Lower lobe of right lung (tissue), 2 donors: ENCODE measurements at regions not wholly inside any gene's neighbourhood (a gene's known extent, or its start where the extent isn't known, plus 50 kb on each side); places are given as distances from the start of the nearest gene placed in this dataset.
A peak's percentile ranks its signal among the peaks of the same experiment; 100 is the strongest.

Experiments
- ATAC-seq, 2 donors: fragments of 200-7000 bp; cut with Tn5 transposase; one replicate each; pipeline ENCODE4 v1.9.1; 2020 to 2022; ENCODE audit warnings: mild to moderate bottlenecking in 2 of 2, moderate library complexity in 2 of 2
- DNase-seq: peaks from one replicate; pipeline ENCODE4 v3.0.0-alpha.2; 2020
- H3K27ac ChIP-seq: fragments of 200-600 bp; one replicate; pipeline ENCODE4 v1.8.0; 2022
- H3K27me3 ChIP-seq: fragments of 200-600 bp; one replicate; pipeline ENCODE4 v1.8.0; 2022; ENCODE audit warnings: low read depth
- H3K36me3 ChIP-seq: fragments of 200-600 bp; one replicate; pipeline ENCODE4 v1.8.0; 2022; ENCODE audit warnings: mild to moderate bottlenecking
- H3K4me1 ChIP-seq: fragments of 200-600 bp; one replicate; pipeline ENCODE4 v1.8.0; 2022
- H3K4me3 ChIP-seq: fragments of 200-600 bp; one replicate; pipeline ENCODE4 v1.8.0; 2022; ENCODE audit warnings: mild to moderate bottlenecking
- H3K9me3 ChIP-seq: fragments of 200-600 bp; one replicate; pipeline ENCODE4 v1.8.0; 2022
- CTCF ChIP-seq: fragments of 200-600 bp; IDR thresholded peaks from one replicate; pipeline ENCODE4 v1.8.0; 2022; ENCODE audit warnings: antibody characterized with exemption, mild to moderate bottlenecking
- intact Hi-C: fragments of 100-400 bp; cut with DNase I; formaldehyde crosslinking; loops from one replicate; pipeline ENCODE4 v1.11.0; 2022
- donor health status: DM: no; HTN: yes; CAD: no; lungs with severe emphysema.

DNA sequence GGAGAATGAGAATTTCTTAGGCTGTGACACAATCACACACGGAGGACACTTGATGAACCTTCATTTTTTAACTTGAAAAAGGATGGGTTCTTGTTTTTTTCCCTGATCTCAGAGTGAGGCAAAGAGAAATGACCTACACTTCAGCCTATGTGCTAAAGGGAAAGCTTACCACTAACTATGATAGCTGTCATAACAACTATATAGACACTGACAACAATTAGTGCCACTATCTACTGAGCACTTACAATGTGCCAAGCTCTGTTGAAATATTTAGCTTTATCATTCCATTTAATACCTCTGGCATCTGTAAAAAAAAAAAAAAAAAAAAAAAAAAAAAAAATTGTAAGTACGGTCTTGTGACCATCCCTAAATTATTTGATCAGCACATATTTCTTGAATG, 135.9 kb upstream of the WWC1 start:
- Histone ChIP-seq H3K4me1 (no peaks in the 10 kb centered on the region), H3K36me3 (no peaks in the 10 kb centered on the region), H3K27me3 (no peaks in the 10 kb centered on the region), H3K27ac (no peak overlapping the region), H3K9me3 (no peaks in the 10 kb centered on the region), H3K4me3 (no peak overlapping the region)
- DNase-seq (no peak), ATAC-seq (no peak)
- intact Hi-C loops = no loop called here
- no peak for TF ChIP-seq CTCF

DNA sequence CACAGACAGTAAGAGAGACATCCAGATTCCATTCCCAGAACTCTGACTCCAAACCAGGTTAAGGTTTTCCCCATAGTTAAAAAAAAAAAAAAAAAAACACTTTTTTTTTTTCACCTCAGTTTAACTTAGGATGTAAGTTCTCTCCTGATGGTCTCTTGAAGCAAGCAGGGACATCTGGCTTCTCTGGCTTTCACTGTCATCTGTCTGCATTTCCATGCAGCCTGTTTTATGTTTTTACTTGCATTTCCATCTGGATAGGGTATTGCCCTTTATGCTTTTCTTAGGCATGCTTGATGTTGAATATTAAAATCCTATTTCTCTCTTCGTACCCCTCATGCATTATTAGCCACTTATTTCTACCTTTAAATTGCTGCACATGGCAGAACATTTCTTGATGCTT, 135.3 kb upstream of the WWC1 start:
- ATAC-seq (no peak), DNase-seq (no peak)
- no peak for TF ChIP-seq CTCF
- H3K4me1 ChIP-seq = no peaks in the 10 kb centered on the region
- H3K9me3 ChIP-seq = no peaks in the 10 kb centered on the region
- intact Hi-C loops = no loop called here
- H3K27ac ChIP-seq = no peak overlapping the region
- no peaks in the 10 kb centered on the region for H3K36me3 ChIP-seq
- H3K27me3 ChIP-seq = no peaks in the 10 kb centered on the region
- no peak overlapping the region for H3K4me3 ChIP-seq

GRCh38 chr5:168157141-168157540, 134.3 kb upstream of the WWC1 start:
- intact Hi-C loops = no loop called here
- no peaks in the 10 kb centered on the region for H3K27me3 ChIP-seq
- no peak overlapping the region for H3K4me3 ChIP-seq
- no peaks in the 10 kb centered on the region for H3K36me3 ChIP-seq
- no peaks in the 10 kb centered on the region for H3K4me1 ChIP-seq
- no peak overlapping the region for H3K27ac ChIP-seq
- TF ChIP-seq CTCF = no peak
- H3K9me3 ChIP-seq = no peaks in the 10 kb centered on the region
- DNase-seq (no peak), ATAC-seq (no peak)

- ATAC-seq = peak in 1 of 2 donors; percentile 74
- no peak overlapping the region for H3K27ac ChIP-seq
- H3K4me3 ChIP-seq = no peak overlapping the region
- no peaks in the 10 kb centered on the region for H3K36me3 ChIP-seq
- intact Hi-C loops = no loop called here
- no peak for TF ChIP-seq CTCF
- H3K9me3 ChIP-seq = no peaks in the 10 kb centered on the region
- peak; percentile 70 for DNase-seq
- no peaks in the 10 kb centered on the region for H3K4me1 ChIP-seq
- no peaks in the 10 kb centered on the region for H3K27me3 ChIP-seq
Observed at GRCh38 chr5:168159425-168159824, 132.0 kb upstream of the WWC1 start.

- Histone ChIP-seq H3K4me3 (no peak overlapping the region), H3K4me1 (no peaks in the 10 kb centered on the region), H3K9me3 (no peaks in the 10 kb centered on the region), H3K36me3 (no peaks in the 10 kb centered on the region), H3K27me3 (no peaks in the 10 kb centered on the region), H3K27ac (no peak overlapping the region)
- ATAC-seq = no peak
- DNase-seq = no peak
- intact Hi-C loops = no loop called here
- TF ChIP-seq CTCF = no peak
Observed at GRCh38 chr5:168162464-168162863, 129.0 kb upstream of the WWC1 start.

DNA sequence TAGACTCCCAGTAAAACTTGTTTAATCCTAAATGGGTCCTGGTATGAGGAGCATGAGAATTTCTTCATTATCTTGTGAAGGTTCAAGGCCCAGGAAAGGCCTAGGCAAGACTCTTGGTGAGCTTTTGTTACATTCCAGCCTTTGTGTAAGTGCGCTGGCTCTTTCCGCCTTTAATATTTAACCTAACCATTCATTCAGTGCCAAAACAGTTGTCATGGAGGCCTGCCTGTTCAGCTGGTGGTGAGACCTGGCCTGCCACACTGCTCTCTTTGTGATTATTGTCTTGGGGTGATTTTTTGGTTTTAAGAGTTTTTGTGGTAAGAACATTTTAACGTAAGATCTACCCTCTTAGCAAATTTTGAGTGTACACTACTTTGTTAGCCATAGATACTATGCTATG, 127.5 kb upstream of the WWC1 start:
- intact Hi-C loops = no loop called here
- no peaks in the 10 kb centered on the region for H3K4me1 ChIP-seq
- peak; percentile 66 to 67 for ATAC-seq
- no peak overlapping the region for H3K4me3 ChIP-seq
- H3K27me3 ChIP-seq = no peaks in the 10 kb centered on the region
- no peak for DNase-seq
- no peaks in the 10 kb centered on the region for H3K9me3 ChIP-seq
- TF ChIP-seq CTCF = no peak
- no peak overlapping the region for H3K27ac ChIP-seq
- H3K36me3 ChIP-seq = no peaks in the 10 kb centered on the region
